NCI-H2171 treated with DMSO at 0.1 percent for 48 hours (cell line): ENCODE measurements at regions not wholly inside any gene's neighbourhood (a gene's known extent, or its start where the extent isn't known, plus 50 kb on each side); places are given as distances from the start of the nearest gene placed in this dataset.

Source experiments
- DNase-seq: peaks from one replicate; lab custom pipeline; 2025; lab: John Stamatoyannopoulos, UW

GRCh38 chr12:107225635-107226034 is 132.3 kb upstream of the CRY1 start:
- peak; percentile 30 for DNase-seq

GRCh38 chr12:107226126-107226525 is 132.8 kb upstream of the CRY1 start:
- peak; percentile 33 for DNase-seq

DNA sequence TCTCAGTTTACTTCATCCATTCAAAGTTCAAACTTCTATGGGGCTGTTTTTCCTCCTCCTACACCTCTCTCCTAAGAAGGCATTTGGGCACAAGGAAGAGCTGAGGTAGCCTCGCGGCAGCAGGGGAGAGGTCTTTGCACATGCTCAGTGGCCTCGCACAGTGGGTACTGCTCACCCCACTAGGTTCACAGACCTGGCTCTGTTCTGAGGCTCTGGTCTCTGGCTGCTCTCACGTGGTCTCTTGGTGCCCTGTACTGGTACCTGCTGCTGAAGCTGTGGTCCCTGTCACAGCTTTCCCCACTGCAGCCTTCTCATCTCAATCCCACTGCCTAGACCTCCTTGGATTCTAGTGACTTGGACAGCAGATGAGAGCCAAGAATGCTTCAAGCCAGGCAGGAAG is 134.7 kb upstream of the CRY1 start:
- DNase-seq, result no peak

GRCh38 chr12:107229827-107230226 is 136.5 kb upstream of the CRY1 start:
- DNase-seq, result no peak

DNA sequence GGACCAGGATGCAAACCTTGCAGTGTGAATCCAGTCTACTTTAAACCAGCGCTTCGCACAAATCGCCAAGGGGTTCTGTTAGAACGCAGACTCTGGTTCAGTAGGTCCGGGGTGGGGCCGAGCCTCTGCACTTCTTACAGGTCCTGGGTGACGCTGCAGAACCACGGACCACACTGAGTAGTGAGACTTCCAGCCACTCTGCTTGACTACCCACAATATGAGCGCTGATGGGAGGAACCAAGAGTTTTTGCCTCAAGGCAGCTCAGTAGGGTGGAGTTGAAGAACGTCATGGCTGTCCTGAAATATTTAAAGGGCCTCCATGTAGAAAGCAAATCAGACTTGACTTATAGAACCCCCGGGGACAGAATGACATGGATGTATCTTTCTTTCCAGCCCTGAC is 138.0 kb upstream of the CRY1 start:
- DNase-seq, result no peak

DNA sequence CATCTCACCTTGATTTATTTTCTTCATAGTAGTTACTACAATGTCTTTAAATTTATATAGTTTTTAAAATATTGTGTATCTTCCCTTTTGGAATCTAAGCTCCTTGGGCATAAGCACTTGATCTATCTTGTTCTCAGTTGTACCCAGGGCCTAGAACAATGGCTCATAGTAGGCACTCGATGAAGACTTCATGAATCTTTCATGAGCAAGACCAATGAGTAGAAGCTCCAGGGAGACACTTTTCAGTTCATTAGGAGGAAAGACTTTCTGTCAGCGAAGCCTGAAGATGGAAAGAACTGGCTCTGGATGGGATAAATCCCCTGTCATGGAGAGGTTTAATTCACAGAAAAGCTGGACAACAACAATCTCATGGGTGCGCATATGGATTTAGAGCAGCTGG is 140.2 kb upstream of the CRY1 start:
- no peak for DNase-seq

- no peak for DNase-seq
Observed at GRCh38 chr12:107235600-107235999, 142.3 kb upstream of the CRY1 start.

DNA sequence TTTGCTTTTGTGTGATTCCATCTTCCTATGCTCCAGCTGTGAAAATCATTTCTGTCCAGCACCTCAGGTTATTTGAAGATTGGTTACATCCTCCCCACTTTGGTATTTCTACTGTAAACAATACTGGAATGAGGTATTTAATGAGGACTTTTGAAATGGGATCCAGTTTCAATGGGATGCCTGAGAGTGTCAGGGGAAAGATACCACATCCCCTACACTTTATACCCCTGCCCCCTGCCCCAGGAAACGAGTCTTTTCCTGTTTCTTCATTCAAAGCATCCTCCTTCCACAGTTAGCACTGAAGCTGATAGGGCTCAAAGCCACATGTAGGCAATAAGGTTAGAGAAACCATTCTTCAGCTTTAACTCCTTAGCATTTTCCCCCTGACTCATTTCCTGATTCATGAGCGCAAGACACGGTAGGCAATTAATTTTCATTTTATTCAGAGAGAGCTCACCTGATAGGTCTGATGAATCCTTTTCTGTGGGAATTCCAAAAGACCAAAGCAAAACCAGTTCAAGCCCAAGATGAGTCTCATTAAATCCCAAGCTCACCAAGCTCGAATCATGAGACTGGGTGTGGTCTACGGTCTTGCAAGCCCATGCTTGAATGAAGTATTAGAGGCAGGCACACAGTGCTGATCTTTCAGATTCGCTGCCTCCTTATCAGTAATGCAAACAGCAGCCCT is 143.6 kb upstream of the CRY1 start:
- peak; percentile 7 for DNase-seq

- DNase-seq, result no peak
Observed at GRCh38 chr12:107238296-107238695, 144.9 kb upstream of the CRY1 start.

GRCh38 chr12:107241411-107241810 is 148.1 kb upstream of the CRY1 start:
- DNase-seq, result peak; percentile 46

DNA sequence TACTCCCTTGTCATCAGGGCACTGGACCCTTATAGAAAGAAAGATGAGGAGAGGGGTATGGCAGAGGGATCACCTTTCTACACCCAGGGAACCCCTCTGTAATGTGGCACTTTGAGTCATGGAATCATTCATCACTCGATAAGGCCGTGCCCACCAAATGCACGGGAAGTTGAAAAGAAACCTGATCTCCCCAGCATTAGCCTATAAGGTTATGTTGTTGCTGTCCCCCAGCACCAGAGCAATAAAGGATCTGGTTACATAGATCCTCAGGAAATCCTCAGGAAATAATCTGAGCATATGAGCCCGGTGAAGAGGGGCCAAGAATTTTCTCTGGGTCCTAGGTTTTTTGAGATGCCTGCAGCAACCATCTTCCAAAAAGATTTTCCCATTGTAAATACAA is 148.8 kb upstream of the CRY1 start:
- peak; percentile 86 for DNase-seq

- DNase-seq, result peak; percentile 97
Observed at GRCh38 chr12:107243341-107243740, 150.0 kb upstream of the CRY1 start.

DNA sequence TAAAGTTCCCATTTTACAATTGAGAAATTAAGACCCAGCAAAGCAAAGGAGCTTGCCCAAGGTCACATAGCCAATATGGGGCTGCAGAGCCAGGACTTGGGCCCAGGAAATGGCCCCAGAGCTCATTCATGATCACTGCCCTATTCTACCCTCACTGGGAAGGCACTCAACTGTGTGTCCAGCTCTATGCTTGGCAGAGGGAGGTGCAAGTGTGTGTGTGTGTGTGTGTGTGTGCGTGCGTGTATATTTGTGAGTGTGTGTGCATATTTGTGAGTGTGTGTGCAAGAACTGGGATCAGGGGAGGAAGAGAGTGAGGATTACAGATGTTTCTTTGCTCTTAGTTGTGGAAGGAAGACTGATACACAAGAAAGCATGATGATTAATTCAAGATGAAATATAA is 151.2 kb upstream of the CRY1 start:
- no peak for DNase-seq

DNA sequence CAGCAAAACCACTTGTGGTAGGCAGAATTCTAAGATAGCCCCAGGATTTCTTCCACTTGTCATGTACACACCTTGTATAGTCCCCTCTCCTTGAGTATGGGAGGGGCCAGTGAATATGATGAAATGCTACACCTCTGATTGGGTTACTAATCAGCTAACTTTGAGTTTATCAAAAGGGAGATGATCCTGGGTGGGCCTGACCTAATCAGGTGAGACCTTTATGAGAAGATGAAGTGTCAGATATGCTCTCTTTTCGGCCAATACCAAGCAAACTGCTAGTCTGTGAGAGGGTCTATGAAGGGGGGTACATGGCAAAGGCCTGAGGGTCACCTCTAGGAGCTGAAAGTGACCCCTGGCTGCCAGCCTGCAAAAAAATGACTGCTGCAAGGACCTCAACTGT is 154.3 kb upstream of the CRY1 start:
- no peak for DNase-seq

DNA sequence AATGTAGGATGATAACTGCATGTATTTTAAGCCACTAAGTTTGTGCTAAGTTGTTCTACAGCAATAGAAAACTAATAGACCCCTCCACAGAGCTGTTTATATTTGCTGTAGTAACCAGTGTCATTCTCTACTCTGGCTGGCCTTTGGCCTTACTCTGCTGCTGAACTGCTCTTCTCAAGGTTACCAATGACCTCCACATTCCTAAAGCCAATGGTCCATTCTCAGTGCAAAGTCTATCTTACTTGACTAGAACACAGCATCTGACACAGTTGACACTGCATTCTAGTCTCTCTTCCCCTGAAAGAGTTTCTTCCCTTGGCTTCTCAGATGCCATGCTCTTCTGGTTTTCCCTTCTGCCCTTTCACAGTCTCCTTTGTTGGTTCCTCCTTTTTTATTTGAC is 154.8 kb upstream of the CRY1 start:
- no peak for DNase-seq

GRCh38 chr12:107251288-107251687 is 157.9 kb upstream of the CRY1 start:
- DNase-seq, result no peak

DNA sequence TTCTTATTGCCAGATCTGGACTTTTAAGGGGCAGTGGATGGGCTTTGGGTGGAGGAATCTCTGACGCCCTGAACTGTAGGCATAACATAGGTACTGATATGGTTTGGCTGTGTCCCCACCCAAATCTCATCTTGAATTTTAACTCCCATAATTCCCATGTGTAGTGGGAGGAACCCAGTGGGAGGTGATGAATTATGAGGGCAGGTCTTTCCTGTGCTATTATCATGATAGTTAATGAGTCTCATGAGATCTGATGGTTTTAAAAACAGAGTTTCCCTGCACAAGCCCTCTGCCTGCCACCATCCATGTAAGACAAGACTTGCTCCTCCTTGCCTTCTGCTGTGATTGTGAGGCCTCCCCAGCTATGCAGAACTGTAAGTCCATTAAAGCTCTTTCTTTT is 160.0 kb upstream of the CRY1 start:
- DNase-seq, result no peak

DNA sequence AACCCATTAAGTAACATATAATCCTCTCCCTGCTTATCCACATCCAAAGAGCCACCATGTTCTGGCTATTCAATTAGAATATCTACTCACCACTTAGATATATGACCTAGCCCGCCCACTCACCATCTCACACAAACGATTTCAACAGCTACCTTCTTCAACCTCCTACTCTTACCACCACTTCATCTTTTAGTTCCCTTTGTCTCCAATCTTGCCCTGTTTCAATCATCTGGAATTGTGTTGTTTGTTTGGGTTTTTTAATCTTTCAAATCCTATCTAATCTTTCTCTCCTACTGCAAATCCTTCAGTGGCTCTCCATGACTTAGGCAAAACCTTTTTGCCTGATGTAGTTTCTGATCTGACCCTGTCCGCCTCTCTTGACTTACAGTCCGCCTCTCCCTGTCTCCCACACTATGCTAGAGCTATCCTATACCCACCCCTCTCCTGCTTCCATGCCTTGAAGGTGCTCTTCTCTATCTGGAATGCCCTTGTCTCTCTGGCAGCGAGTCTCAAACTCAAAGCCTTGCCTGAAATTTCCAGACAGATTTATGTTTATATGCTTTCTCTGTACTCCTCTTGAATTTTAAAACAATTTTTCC is 161.0 kb upstream of the CRY1 start:
- no peak for DNase-seq

DNA sequence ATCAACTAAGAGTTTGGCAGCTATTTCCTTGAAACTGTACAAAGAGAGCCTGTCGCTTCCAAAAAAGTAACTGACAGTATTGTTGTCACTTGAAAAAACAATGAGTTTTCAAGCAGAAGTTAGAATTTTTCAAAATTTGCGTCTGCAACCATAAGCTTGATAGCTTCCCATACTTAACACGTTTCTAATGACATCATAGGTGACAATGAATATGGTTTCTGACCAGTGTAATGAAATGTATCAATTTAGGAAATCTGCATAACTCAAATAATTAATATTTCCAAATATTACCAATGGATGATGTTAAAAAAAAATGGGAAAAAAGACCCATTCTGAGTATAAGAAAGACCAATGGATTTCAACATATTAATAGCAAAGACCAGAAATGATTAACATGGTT is 165.4 kb upstream of the CRY1 start:
- DNase-seq, result no peak

GRCh38 chr12:107263980-107264379 is 170.6 kb upstream of the CRY1 start:
- no peak for DNase-seq

GRCh38 chr12:107264667-107265066 is 171.3 kb upstream of the CRY1 start:
- DNase-seq, result no peak

DNA sequence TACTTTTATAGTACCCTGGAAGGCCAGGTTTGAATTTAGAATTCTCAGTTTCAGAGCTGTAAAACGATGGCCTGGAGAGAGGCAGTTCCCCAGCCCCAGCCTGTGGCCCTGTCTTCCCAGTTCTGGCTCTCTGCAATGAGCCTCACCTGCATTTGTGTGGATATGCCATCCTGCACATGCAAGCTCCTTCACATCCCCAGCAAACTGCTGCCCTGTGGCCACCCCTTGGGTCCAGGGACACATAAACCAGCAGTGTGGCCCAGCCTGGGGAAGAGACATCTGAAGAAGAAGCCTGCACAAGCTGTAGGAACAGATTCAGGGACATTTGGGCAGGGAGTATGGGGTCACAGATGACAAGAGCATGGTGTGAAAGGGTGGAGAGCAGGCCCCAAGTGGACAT is 174.3 kb upstream of the CRY1 start:
- DNase-seq, result no peak

DNA sequence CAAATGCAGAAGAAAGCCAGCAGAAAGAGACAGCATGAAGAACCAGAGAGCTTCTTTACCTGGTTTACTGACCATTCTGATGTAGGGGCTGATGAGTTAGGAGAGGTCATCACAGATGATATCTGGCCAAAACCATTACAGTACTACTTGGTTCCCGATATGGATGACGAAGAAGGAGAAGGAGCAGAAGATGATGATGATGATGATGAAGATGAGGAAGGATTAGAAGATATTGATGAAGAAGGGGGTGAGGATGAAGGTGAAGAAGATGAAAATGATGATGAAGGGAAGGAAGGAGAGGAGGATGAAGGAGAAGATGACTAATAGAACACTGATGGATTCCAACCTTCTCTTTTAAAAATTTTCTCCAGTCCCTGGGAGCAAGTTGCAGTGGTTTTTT is 178.2 kb upstream of the CRY1 start:
- no peak for DNase-seq

DNA sequence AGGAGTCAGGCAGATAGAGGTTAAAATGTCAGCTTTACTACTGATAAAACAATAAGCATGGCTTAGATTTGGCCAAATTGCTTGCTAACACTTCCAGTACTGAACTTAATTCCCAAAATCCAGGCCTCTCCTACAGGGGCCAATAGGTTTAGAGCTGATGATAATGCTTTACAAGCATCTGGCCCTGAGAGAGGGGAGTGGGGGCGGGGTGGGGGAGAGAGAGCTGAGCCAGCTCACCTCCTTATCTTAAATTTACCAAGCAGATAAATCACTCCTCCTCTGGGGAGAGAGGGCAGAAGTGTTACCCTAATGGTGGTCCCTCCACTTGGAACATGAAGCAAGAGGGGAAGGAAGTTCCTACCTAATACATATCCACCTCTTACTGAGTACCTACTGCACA is 182.2 kb upstream of the CRY1 start:
- DNase-seq, result no peak
